MCF 10A (cell line): ENCODE measurements at regions not wholly inside any gene's neighbourhood (a gene's known extent, or its start where the extent isn't known, plus 50 kb on each side); places are given as distances from the start of the nearest gene placed in this dataset.
"Not testable (repeated sequence)": the region's sequence is repeated elsewhere in the genome, so short reads cannot be mapped to it uniquely, and the experiment has no call there.

Experiments used
- BruUV-seq: library from RNA; stranded (reverse); fragments of 400-500 nt; replicated peaks from 2 replicates; lab custom pipeline; 2021; lab: Mats Ljungman, UMichigan
- CTCF ChIA-PET: fragments of 300-600 bp; sonication (Branson Sonifier 250); formaldehyde crosslinking; extraction: SDS; loops from one replicate; lab custom pipeline; 2021; ENCODE audit warnings: antibody characterized with exemption, inconsistent platforms; lab: Yijun Ruan, JAX
- POLR2A ChIA-PET: fragments of 300-600, 350-650 bp; sonication (Branson Sonifier 250); formaldehyde crosslinking; extraction: SDS; loops from one replicate; lab custom pipeline; 2020; ENCODE audit warnings: antibody characterized with exemption, inconsistent platforms; lab: Yijun Ruan, JAX
- DNase-seq: peaks from one replicate; pipeline ENCODE4 v3.0.0-alpha.2; 2018; ENCODE audit not compliant: unreplicated experiment
- H3K27ac Mint-ChIP-seq: one replicate; pipeline ENCODE4 v1.8.0; 2022; ENCODE audit warnings: mild to moderate bottlenecking, low read depth, mixed read lengths; ENCODE audit not compliant: unreplicated experiment
- H3K27me3 Mint-ChIP-seq: one replicate; pipeline ENCODE4 v1.8.0; 2022; ENCODE audit warnings: mixed read lengths; ENCODE audit not compliant: insufficient read depth, unreplicated experiment
- H3K36me3 Mint-ChIP-seq: one replicate; pipeline ENCODE4 v1.8.0; 2022; ENCODE audit warnings: mild to moderate bottlenecking, moderate library complexity, mixed read lengths; ENCODE audit not compliant: insufficient read depth, unreplicated experiment
- H3K4me1 Mint-ChIP-seq: one replicate; pipeline ENCODE4 v1.8.0; 2022; ENCODE audit warnings: mixed read lengths; ENCODE audit not compliant: insufficient read depth, unreplicated experiment
- H3K4me3 Mint-ChIP-seq: one replicate; pipeline ENCODE4 v1.8.0; 2022; ENCODE audit warnings: mild to moderate bottlenecking, moderate library complexity, mixed read lengths; ENCODE audit not compliant: unreplicated experiment
- H3K9me3 Mint-ChIP-seq: one replicate; pipeline ENCODE4 v1.8.0; 2022; ENCODE audit warnings: mixed read lengths; ENCODE audit not compliant: unreplicated experiment
- CTCF ChIP-seq: fragments of 200-600 bp; IDR thresholded peaks from one replicate; pipeline ENCODE4 v1.8.0; 2022; ENCODE audit warnings: antibody characterized with exemption, mild to moderate bottlenecking; ENCODE audit not compliant: unreplicated experiment
- intact Hi-C: fragments of 100-400 bp; cut with micrococcal nuclease; formaldehyde crosslinking; loops from 2 replicates; pipeline ENCODE4 v1.14.1; 2022

- no peak for TF ChIP-seq CTCF
- Mint-ChIP-seq H3K9me3 (no peaks in the 10 kb centered on the region), H3K27ac (peak overlapping the region; percentile 91), H3K36me3 (no peaks in the 10 kb centered on the region), H3K4me1 (peaks cover 22% of the 10 kb centered on the region), H3K4me3 (peak overlapping the region; percentile 60), H3K27me3 (no peaks in the 10 kb centered on the region)
- POLR2A ChIA-PET: interaction anchor here (0.5 to 1.0 kb wide), 3 partner anchors 405 to 500 kb away, joined by 3 read pairs; no protein-coding TSS in a partner anchor
- intact Hi-C loops: no loop called here
- no TSS peak for BruUV-seq
- CTCF ChIA-PET: interaction anchor here (0.5 to 1.1 kb wide), 4 partner anchors 11 to 359 kb away, joined by 3 to 4 read pairs (median 3); no protein-coding TSS in a partner anchor
- DNase-seq: peak; percentile 35
These were observed 60.2 kb downstream of the PLXNA1 start for GRCh38 chr3:127043041-127043641.

- H3K9me3 Mint-ChIP-seq: peaks cover 2% of the 10 kb centered on the region
These were observed 61.0 kb downstream of the PLXNA1 start for GRCh38 chr3:127043731-127044510.

GRCh38 chr3:127044996-127045395 lies 62.1 kb downstream of the PLXNA1 start:
- DNase-seq: peak; percentile 33
- intact Hi-C loops: no loop called here
- H3K4me3 Mint-ChIP-seq: no peak overlapping the region
- POLR2A ChIA-PET: interaction anchor here (1.2 to 1.3 kb wide), 2 partner anchors 8 to 13 kb away, joined by 4 read pairs; no protein-coding TSS in a partner anchor
- peak overlapping the region; percentile 25 for H3K27ac Mint-ChIP-seq
- peaks cover 11% of the 10 kb centered on the region for H3K9me3 Mint-ChIP-seq
- CTCF ChIA-PET: no interaction called here
- H3K36me3 Mint-ChIP-seq: no peaks in the 10 kb centered on the region
- BruUV-seq: no TSS peak
- H3K27me3 Mint-ChIP-seq: no peaks in the 10 kb centered on the region
- TF ChIP-seq CTCF: no peak
- H3K4me1 Mint-ChIP-seq: peaks cover 25% of the 10 kb centered on the region

More at GRCh38 chr3:127043731-127044510, 61.0 kb downstream of the PLXNA1 start:
- ChIA-PET CTCF (no interaction called here), POLR2A (interaction anchor here (0.6 to 1.3 kb wide), 3 partner anchors 14 to 412 kb away, joined by 3 to 4 read pairs (median 3); no protein-coding TSS in a partner anchor)
- DNase-seq: no peak
- no peak for TF ChIP-seq CTCF
- no peaks in the 10 kb centered on the region for H3K27me3 Mint-ChIP-seq
- peak overlapping the region; percentile 60 for H3K4me3 Mint-ChIP-seq
- BruUV-seq: no TSS peak
- intact Hi-C loops: no loop called here
- peak overlapping the region; percentile 91 for H3K27ac Mint-ChIP-seq
- H3K36me3 Mint-ChIP-seq: no peaks in the 10 kb centered on the region
- peaks cover 20% of the 10 kb centered on the region for H3K4me1 Mint-ChIP-seq

GRCh38 chr3:127045435-127046045 lies 62.6 kb downstream of the PLXNA1 start:
- Mint-ChIP-seq H3K9me3 (peaks cover 11% of the 10 kb centered on the region), H3K4me3 (no peak overlapping the region), H3K36me3 (no peaks in the 10 kb centered on the region), H3K4me1 (peaks cover 25% of the 10 kb centered on the region), H3K27ac (peak overlapping the region; percentile 25), H3K27me3 (no peaks in the 10 kb centered on the region)
- TF ChIP-seq CTCF: no peak
- no TSS peak for BruUV-seq
- intact Hi-C loops: no loop called here
- ChIA-PET POLR2A (interaction anchor here (1.2 kb wide), 1 partner anchor 8 kb away, joined by 4 read pairs; no protein-coding TSS in a partner anchor), CTCF (no interaction called here)
- DNase-seq: no peak

GRCh38 chr3:127046690-127047089 lies 63.8 kb downstream of the PLXNA1 start:
- H3K4me3 Mint-ChIP-seq, H3K27ac Mint-ChIP-seq, BruUV-seq, H3K27me3 Mint-ChIP-seq, CTCF ChIA-PET, DNase-seq, H3K36me3 Mint-ChIP-seq, POLR2A ChIA-PET, intact Hi-C loops: not testable (repeated sequence)
- H3K9me3 Mint-ChIP-seq: peaks cover 11% of the 10 kb centered on the region
- peaks cover 25% of the 10 kb centered on the region for H3K4me1 Mint-ChIP-seq
